CD4-positive, CD25-positive, alpha-beta regulatory T cell (primary cell): ENCODE measurements at regions not wholly inside any gene's neighbourhood (a gene's known extent, or its start where the extent isn't known, plus 50 kb on each side); places are given as distances from the start of the nearest gene placed in this dataset.

ENCODE experiments used
- ATAC-seq, 2 donors: fragments of 150-1000 bp; cut with Tn5 transposase; one replicate each; pipeline ENCODE4 v1.10.0; 2021; ENCODE audit warnings: low read depth in 2 of 2, moderate number of reproducible peaks in 2 of 2, moderate library complexity in 1 of 2
- DNase-seq, 3 donors: peaks; one replicate each; pipeline versions ENCODE4 v3.0.0 to v3.0.0-alpha.2; 2012 to 2022; ENCODE audit warnings: mixed read lengths in 1 of 3
- H3K27ac ChIP-seq: one replicate; pipeline ENCODE4 v1.7.0; 2013; ENCODE audit warnings: mild to moderate bottlenecking, low read length; ENCODE audit not compliant: insufficient read depth, poor library complexity, severe bottlenecking
- H3K27me3 ChIP-seq: one replicate; pipeline ENCODE4 v1.7.0; 2013; ENCODE audit warnings: low read length; ENCODE audit not compliant: control insufficient read depth, insufficient read depth
- H3K36me3 ChIP-seq: one replicate; pipeline ENCODE4 v1.7.0; 2013; ENCODE audit warnings: mild to moderate bottlenecking, low read length, moderate library complexity; ENCODE audit not compliant: control insufficient read depth, insufficient read depth
- H3K4me1 ChIP-seq: 2 replicates; pipeline ENCODE4 v1.7.0; 2013; ENCODE audit warnings: mild to moderate bottlenecking, low read length; ENCODE audit not compliant: insufficient read depth, control insufficient read depth, poor library complexity, severe bottlenecking
- H3K4me3 ChIP-seq: one replicate; pipeline ENCODE4 v1.7.0; 2013; ENCODE audit warnings: low read depth, mild to moderate bottlenecking, low read length, moderate library complexity
- H3K9me3 ChIP-seq, 2 experiments: 1 replicate in 1 of 2; 2 replicates in 1 of 2; pipeline ENCODE4 v1.7.0; 2013; ENCODE audit warnings: low read length in 2 of 2, mild to moderate bottlenecking in 1 of 2, moderate library complexity in 1 of 2; ENCODE audit not compliant: control insufficient read depth in 2 of 2
- H3K27ac Mint-ChIP-seq, 3 donors: one replicate each; pipeline ENCODE4 v1.8.0; 2020 to 2022; ENCODE audit warnings: mild to moderate bottlenecking in 3 of 3, mixed read lengths in 3 of 3, moderate library complexity in 2 of 3
- H3K27me3 Mint-ChIP-seq: one replicate; pipeline ENCODE4 v1.8.0; 2022; ENCODE audit warnings: mild to moderate bottlenecking, mixed read lengths
- H3K36me3 Mint-ChIP-seq: one replicate; pipeline ENCODE4 v1.8.0; 2020; ENCODE audit warnings: mixed read lengths
- H3K4me1 Mint-ChIP-seq, 4 donors: one replicate each; pipeline ENCODE4 v1.8.0; 2020 to 2022; ENCODE audit warnings: mixed read lengths in 4 of 4, mild to moderate bottlenecking in 1 of 4
- H3K4me3 Mint-ChIP-seq, 4 donors: one replicate each; pipeline ENCODE4 v1.8.0; 2020 to 2022; ENCODE audit warnings: mild to moderate bottlenecking in 4 of 4, mixed read lengths in 4 of 4, moderate library complexity in 3 of 4
- H3K9me3 Mint-ChIP-seq, 7 donors: one replicate each; pipeline ENCODE4 v1.8.0; 2020 to 2022; ENCODE audit warnings: mixed read lengths in 7 of 7, mild to moderate bottlenecking in 3 of 7, moderate library complexity in 2 of 7

- H3K36me3 ChIP-seq = no peaks in the 10 kb centered on the region
- H3K4me1 ChIP-seq = no peaks in the 10 kb centered on the region
- Mint-ChIP-seq H3K9me3 (peaks cover 0 to 2% (median 0%) of the 10 kb centered on the region in 7 donors), H3K36me3 (no peaks in the 10 kb centered on the region), H3K27ac (no peak overlapping the region), H3K4me1 (no peaks in the 10 kb centered on the region), H3K27me3 (peaks cover 5% of the 10 kb centered on the region), H3K4me3 (no peak overlapping the region)
- no peaks in the 10 kb centered on the region for H3K9me3 ChIP-seq
- ATAC-seq (no peak), DNase-seq (no peak)
- H3K27ac ChIP-seq = no peak overlapping the region
- H3K27me3 ChIP-seq = peaks cover 11% of the 10 kb centered on the region
- no peak overlapping the region for H3K4me3 ChIP-seq
Measured at GRCh38 chr12:43665091-43665490, 93.5 kb downstream of the PUS7L start.

- Histone ChIP-seq H3K27ac (no peak overlapping the region), H3K4me1 (no peaks in the 10 kb centered on the region), H3K36me3 (no peaks in the 10 kb centered on the region), H3K9me3 (no peaks in the 10 kb centered on the region), H3K27me3 (peaks cover 9% of the 10 kb centered on the region), H3K4me3 (no peak overlapping the region)
- H3K4me3 Mint-ChIP-seq = no peak overlapping the region
- no peaks in the 10 kb centered on the region for H3K36me3 Mint-ChIP-seq
- H3K4me1 Mint-ChIP-seq = no peaks in the 10 kb centered on the region
- peaks cover 0 to 2% (median 0%) of the 10 kb centered on the region in 7 donors for H3K9me3 Mint-ChIP-seq
- no peak for ATAC-seq
- H3K27me3 Mint-ChIP-seq = no peaks in the 10 kb centered on the region
- no peak overlapping the region for H3K27ac Mint-ChIP-seq
- DNase-seq = no peak
Measured at GRCh38 chr12:43662736-43663135, 95.9 kb downstream of the PUS7L start.

- Histone ChIP-seq H3K27me3 (peaks cover 2% of the 10 kb centered on the region), H3K4me1 (no peaks in the 10 kb centered on the region), H3K9me3 (no peaks in the 10 kb centered on the region), H3K27ac (no peak overlapping the region), H3K4me3 (no peak overlapping the region), H3K36me3 (no peaks in the 10 kb centered on the region)
- Mint-ChIP-seq H3K4me3 (no peak overlapping the region), H3K9me3 (peaks cover 0 to 2% (median 0%) of the 10 kb centered on the region in 7 donors), H3K27me3 (no peaks in the 10 kb centered on the region), H3K36me3 (no peaks in the 10 kb centered on the region), H3K27ac (no peak overlapping the region), H3K4me1 (no peaks in the 10 kb centered on the region)
- ATAC-seq = no peak
- DNase-seq = no peak
Measured at GRCh38 chr12:43655586-43655985, 103.0 kb downstream of the PUS7L start.

GRCh38 chr12:43653917-43654316, 101.9 kb upstream of the ADAMTS20 start:
- no peaks in the 10 kb centered on the region for H3K4me1 ChIP-seq
- H3K27me3 Mint-ChIP-seq = no peaks in the 10 kb centered on the region
- no peaks in the 10 kb centered on the region for H3K27me3 ChIP-seq
- H3K4me3 Mint-ChIP-seq = no peak overlapping the region
- ATAC-seq (no peak), DNase-seq (no peak)
- peaks cover 0 to 2% (median 0%) of the 10 kb centered on the region in 7 donors for H3K9me3 Mint-ChIP-seq
- H3K9me3 ChIP-seq = no peaks in the 10 kb centered on the region
- no peak overlapping the region for H3K4me3 ChIP-seq
- no peaks in the 10 kb centered on the region for H3K4me1 Mint-ChIP-seq
- no peaks in the 10 kb centered on the region for H3K36me3 Mint-ChIP-seq
- no peak overlapping the region for H3K27ac Mint-ChIP-seq
- H3K36me3 ChIP-seq = no peaks in the 10 kb centered on the region
- H3K27ac ChIP-seq = no peak overlapping the region

GRCh38 chr12:43653289-43653915, 101.4 kb upstream of the ADAMTS20 start:
- H3K4me1 Mint-ChIP-seq = no peaks in the 10 kb centered on the region
- H3K4me3 Mint-ChIP-seq = no peak overlapping the region
- H3K27ac Mint-ChIP-seq = no peak overlapping the region
- H3K9me3 ChIP-seq = no peaks in the 10 kb centered on the region
- no peaks in the 10 kb centered on the region for H3K4me1 ChIP-seq
- no peak for ATAC-seq
- no peaks in the 10 kb centered on the region for H3K36me3 ChIP-seq
- DNase-seq = no peak
- no peaks in the 10 kb centered on the region for H3K27me3 ChIP-seq
- H3K9me3 Mint-ChIP-seq = peaks cover 0 to 2% (median 0%) of the 10 kb centered on the region in 7 donors
- no peaks in the 10 kb centered on the region for H3K36me3 Mint-ChIP-seq
- H3K4me3 ChIP-seq = no peak overlapping the region
- no peak overlapping the region for H3K27ac ChIP-seq
- no peaks in the 10 kb centered on the region for H3K27me3 Mint-ChIP-seq

GRCh38 chr12:43648636-43649035, 96.6 kb upstream of the ADAMTS20 start:
- no peak for ATAC-seq
- H3K27ac Mint-ChIP-seq = no peak overlapping the region
- no peaks in the 10 kb centered on the region for H3K27me3 Mint-ChIP-seq
- peaks cover 0 to 2% (median 0%) of the 10 kb centered on the region in 7 donors for H3K9me3 Mint-ChIP-seq
- Histone ChIP-seq H3K4me3 (no peak overlapping the region), H3K27me3 (no peaks in the 10 kb centered on the region), H3K9me3 (no peaks in the 10 kb centered on the region), H3K4me1 (no peaks in the 10 kb centered on the region), H3K27ac (no peak overlapping the region), H3K36me3 (no peaks in the 10 kb centered on the region)
- no peak overlapping the region for H3K4me3 Mint-ChIP-seq
- H3K4me1 Mint-ChIP-seq = no peaks in the 10 kb centered on the region
- H3K36me3 Mint-ChIP-seq = no peaks in the 10 kb centered on the region
- DNase-seq = no peak

GRCh38 chr12:43638806-43639205, 86.8 kb upstream of the ADAMTS20 start:
- H3K27ac ChIP-seq = no peak overlapping the region
- H3K4me1 Mint-ChIP-seq = no peaks in the 10 kb centered on the region
- ATAC-seq (no peak), DNase-seq (no peak)
- no peaks in the 10 kb centered on the region for H3K36me3 ChIP-seq
- H3K9me3 Mint-ChIP-seq = peaks cover 0 to 5% (median 0%) of the 10 kb centered on the region in 7 donors
- H3K36me3 Mint-ChIP-seq = no peaks in the 10 kb centered on the region
- H3K9me3 ChIP-seq = no peaks in the 10 kb centered on the region
- no peak overlapping the region for H3K4me3 Mint-ChIP-seq
- no peak overlapping the region for H3K27ac Mint-ChIP-seq
- no peaks in the 10 kb centered on the region for H3K4me1 ChIP-seq
- H3K4me3 ChIP-seq = no peak overlapping the region
- H3K27me3 Mint-ChIP-seq = no peaks in the 10 kb centered on the region
- H3K27me3 ChIP-seq = peaks cover 2% of the 10 kb centered on the region

GRCh38 chr12:43636725-43637463, 84.9 kb upstream of the ADAMTS20 start:
- DNase-seq (no peak), ATAC-seq (no peak)
- H3K9me3 Mint-ChIP-seq = peaks cover 0 to 6% (median 0%) of the 10 kb centered on the region in 7 donors
- no peak overlapping the region for H3K4me3 Mint-ChIP-seq
- Histone ChIP-seq H3K4me3 (no peak overlapping the region), H3K27me3 (peaks cover 2% of the 10 kb centered on the region), H3K9me3 (no peaks in the 10 kb centered on the region), H3K4me1 (no peaks in the 10 kb centered on the region), H3K36me3 (no peaks in the 10 kb centered on the region), H3K27ac (no peak overlapping the region)
- no peaks in the 10 kb centered on the region for H3K4me1 Mint-ChIP-seq
- H3K27ac Mint-ChIP-seq = no peak overlapping the region
- no peaks in the 10 kb centered on the region for H3K36me3 Mint-ChIP-seq
- H3K27me3 Mint-ChIP-seq = no peaks in the 10 kb centered on the region
